ENCODE measurements at regions not wholly inside any gene's neighbourhood (a gene's known extent, or its start where the extent isn't known, plus 50 kb on each side); places are given as distances from the start of the nearest gene placed in this dataset.

DNA sequence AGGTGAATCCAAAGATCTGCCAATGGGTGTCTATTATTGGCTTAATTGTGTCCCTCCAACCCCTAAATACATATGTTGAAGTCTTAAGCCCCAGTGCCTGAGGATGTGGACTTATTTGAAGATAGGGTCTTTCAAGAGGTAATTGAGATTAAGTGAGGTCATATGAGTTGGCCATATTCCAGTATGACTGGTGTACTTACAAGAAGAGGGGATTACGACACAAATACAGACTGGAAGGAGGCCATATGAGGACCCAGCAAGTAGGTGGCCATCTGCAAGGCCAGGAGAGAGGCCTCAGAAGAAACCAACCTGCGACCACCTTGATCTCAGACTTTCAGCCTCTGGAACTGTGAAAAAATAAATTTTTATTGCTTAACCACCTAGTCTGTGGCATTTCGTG lies 121.1 kb upstream of the FN1 start:
- CTCF ChIA-PET: interaction anchor here (1.0 kb wide), 1 partner anchor 9 kb away, joined by 4 read pairs; no protein-coding TSS in a partner anchor
- DNase-seq (ENCODE audit: low read depth, low spot score) (no peak), FAIRE-seq (no peak), ATAC-seq (no peak)
- POLR2A ChIA-PET: no interaction called here
- Histone ChIP-seq H4K20me1 (ENCODE audit: control insufficient read depth, insufficient read depth) (no peaks in the 10 kb centered on the region), H3K36me3 (ENCODE audit: control insufficient read depth in 2 of 2, insufficient read depth in 2 of 2, low read length in 1 of 2) (no peaks in the 10 kb centered on the region), H3K9me3 (replicated peaks; ENCODE audit: control insufficient read depth, insufficient read depth, low read length) (no peaks in the 10 kb centered on the region; the same call in 2 of the 3 replicates), H3K9ac (ENCODE audit: control insufficient read depth, insufficient read depth, low read length) (no peak overlapping the region), H3K4me2 (ENCODE audit: control insufficient read depth, insufficient read depth) (no peak overlapping the region), H3K79me2 (ENCODE audit: control insufficient read depth, insufficient read depth, low read length) (no peaks in the 10 kb centered on the region), H3K27me3 (replicated peaks in 1 of 2; ENCODE audit: control insufficient read depth in 2 of 2, insufficient read depth in 2 of 2, low read length in 1 of 2) (no peaks in the 10 kb centered on the region), H3K4me3 (no peak overlapping the region), H3K4me1 (ENCODE audit: control insufficient read depth, insufficient read depth, low read length) (no peaks in the 10 kb centered on the region), H2AFZ (ENCODE audit: control insufficient read depth, low read depth, low read length) (no peak overlapping the region), H3K27ac (ENCODE audit: control insufficient read depth, insufficient read depth) (no peak overlapping the region)
- no TSS peak for BruUV-seq (replicated peaks)
- TF ChIP-seq, protein P1, sequence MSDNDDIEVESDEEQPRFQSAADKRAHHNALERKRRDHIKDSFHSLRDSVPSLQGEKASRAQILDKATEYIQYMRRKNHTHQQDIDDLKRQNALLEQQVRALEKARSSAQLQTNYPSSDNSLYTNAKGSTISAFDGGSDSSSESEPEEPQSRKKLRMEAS (IDR thresholded peaks at IDR 0.05; ENCODE audit: low read depth, low read length): no peak
- TF ChIP-seq CHD4 (IDR thresholded peaks at IDR 0.05) (no peak), TARDBP (IDR thresholded peaks at IDR 0.05; ENCODE audit: borderline replicate concordance) (no peak), ETV6 (conservative IDR thresholded peaks at IDR 0.05 in 1 of 2, IDR thresholded peaks at IDR 0.05 in 1 of 2; ENCODE audit: borderline replicate concordance in 1 of 2, low read depth in 1 of 2) (no peak), NR2F1 (conservative IDR thresholded peaks at IDR 0.05) (no peak), ZZZ3 (IDR thresholded peaks at IDR 0.05; ENCODE audit: control insufficient read depth, insufficient read length, low read depth) (no peak), RUNX3 (IDR thresholded peaks at IDR 0.05; ENCODE audit: low read length) (no peak), KDM1A (IDR thresholded peaks at IDR 0.05; ENCODE audit: borderline replicate concordance) (no peak), TAF1 (IDR thresholded peaks at IDR 0.05; ENCODE audit: borderline replicate concordance, low read depth, low read length) (no peak), ZNF217 (IDR thresholded peaks at IDR 0.05) (no peak), SREBF1 (IDR thresholded peaks at IDR 0.05; ENCODE audit: low read length) (no peak)
- TF ChIP-seq, protein P2, sequence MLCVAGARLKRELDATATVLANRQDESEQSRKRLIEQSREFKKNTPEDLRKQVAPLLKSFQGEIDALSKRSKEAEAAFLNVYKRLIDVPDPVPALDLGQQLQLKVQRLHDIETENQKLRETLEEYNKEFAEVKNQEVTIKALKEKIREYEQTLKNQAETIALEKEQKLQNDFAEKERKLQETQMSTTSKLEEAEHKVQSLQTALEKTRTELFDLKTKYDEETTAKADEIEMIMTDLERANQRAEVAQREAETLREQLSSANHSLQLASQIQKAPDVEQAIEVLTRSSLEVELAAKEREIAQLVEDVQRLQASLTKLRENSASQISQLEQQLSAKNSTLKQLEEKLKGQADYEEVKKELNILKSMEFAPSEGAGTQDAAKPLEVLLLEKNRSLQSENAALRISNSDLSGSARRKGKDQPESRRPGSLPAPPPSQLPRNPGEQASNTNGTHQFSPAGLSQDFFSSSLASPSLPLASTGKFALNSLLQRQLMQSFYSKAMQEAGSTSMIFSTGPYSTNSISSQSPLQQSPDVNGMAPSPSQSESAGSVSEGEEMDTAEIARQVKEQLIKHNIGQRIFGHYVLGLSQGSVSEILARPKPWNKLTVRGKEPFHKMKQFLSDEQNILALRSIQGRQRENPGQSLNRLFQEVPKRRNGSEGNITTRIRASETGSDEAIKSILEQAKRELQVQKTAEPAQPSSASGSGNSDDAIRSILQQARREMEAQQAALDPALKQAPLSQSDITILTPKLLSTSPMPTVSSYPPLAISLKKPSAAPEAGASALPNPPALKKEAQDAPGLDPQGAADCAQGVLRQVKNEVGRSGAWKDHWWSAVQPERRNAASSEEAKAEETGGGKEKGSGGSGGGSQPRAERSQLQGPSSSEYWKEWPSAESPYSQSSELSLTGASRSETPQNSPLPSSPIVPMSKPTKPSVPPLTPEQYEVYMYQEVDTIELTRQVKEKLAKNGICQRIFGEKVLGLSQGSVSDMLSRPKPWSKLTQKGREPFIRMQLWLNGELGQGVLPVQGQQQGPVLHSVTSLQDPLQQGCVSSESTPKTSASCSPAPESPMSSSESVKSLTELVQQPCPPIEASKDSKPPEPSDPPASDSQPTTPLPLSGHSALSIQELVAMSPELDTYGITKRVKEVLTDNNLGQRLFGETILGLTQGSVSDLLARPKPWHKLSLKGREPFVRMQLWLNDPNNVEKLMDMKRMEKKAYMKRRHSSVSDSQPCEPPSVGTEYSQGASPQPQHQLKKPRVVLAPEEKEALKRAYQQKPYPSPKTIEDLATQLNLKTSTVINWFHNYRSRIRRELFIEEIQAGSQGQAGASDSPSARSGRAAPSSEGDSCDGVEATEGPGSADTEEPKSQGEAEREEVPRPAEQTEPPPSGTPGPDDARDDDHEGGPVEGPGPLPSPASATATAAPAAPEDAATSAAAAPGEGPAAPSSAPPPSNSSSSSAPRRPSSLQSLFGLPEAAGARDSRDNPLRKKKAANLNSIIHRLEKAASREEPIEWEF (IDR thresholded peaks at IDR 0.05; ENCODE audit: insufficient replicate concordance, low read depth, low read length): no peak
- TF ChIP-seq, protein P3, sequence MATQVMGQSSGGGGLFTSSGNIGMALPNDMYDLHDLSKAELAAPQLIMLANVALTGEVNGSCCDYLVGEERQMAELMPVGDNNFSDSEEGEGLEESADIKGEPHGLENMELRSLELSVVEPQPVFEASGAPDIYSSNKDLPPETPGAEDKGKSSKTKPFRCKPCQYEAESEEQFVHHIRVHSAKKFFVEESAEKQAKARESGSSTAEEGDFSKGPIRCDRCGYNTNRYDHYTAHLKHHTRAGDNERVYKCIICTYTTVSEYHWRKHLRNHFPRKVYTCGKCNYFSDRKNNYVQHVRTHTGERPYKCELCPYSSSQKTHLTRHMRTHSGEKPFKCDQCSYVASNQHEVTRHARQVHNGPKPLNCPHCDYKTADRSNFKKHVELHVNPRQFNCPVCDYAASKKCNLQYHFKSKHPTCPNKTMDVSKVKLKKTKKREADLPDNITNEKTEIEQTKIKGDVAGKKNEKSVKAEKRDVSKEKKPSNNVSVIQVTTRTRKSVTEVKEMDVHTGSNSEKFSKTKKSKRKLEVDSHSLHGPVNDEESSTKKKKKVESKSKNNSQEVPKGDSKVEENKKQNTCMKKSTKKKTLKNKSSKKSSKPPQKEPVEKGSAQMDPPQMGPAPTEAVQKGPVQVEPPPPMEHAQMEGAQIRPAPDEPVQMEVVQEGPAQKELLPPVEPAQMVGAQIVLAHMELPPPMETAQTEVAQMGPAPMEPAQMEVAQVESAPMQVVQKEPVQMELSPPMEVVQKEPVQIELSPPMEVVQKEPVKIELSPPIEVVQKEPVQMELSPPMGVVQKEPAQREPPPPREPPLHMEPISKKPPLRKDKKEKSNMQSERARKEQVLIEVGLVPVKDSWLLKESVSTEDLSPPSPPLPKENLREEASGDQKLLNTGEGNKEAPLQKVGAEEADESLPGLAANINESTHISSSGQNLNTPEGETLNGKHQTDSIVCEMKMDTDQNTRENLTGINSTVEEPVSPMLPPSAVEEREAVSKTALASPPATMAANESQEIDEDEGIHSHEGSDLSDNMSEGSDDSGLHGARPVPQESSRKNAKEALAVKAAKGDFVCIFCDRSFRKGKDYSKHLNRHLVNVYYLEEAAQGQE (IDR thresholded peaks at IDR 0.05; ENCODE audit: low read depth, low read length): no peak
- TF ChIP-seq, protein P4, sequence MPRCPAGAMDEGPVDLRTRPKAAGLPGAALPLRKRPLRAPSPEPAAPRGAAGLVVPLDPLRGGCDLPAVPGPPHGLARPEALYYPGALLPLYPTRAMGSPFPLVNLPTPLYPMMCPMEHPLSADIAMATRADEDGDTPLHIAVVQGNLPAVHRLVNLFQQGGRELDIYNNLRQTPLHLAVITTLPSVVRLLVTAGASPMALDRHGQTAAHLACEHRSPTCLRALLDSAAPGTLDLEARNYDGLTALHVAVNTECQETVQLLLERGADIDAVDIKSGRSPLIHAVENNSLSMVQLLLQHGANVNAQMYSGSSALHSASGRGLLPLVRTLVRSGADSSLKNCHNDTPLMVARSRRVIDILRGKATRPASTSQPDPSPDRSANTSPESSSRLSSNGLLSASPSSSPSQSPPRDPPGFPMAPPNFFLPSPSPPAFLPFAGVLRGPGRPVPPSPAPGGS (IDR thresholded peaks at IDR 0.05; ENCODE audit: borderline replicate concordance, insufficient read depth, low read depth, low read length, poor library complexity, severe bottlenecking): no peak
- 30% methylated on average over 3 of the region's 3 CpGs for WGBS (ENCODE audit: insufficient coverage, insufficient replicate concordance, low lambda C conversion rate, missing lambda C conversion rate)
- RAD21 ChIA-PET (ENCODE audit: unreplicated experiment): no interaction called here
- intact Hi-C loops (cut with micrococcal nuclease; ENCODE audit: unreplicated experiment): no loop called here
- SMC1A ChIA-PET (ENCODE audit: uncharacterized antibody, unreplicated experiment): no interaction called here
- in situ Hi-C loops (cut with MboI): no loop called here
